Fibroblast of mammary gland (primary cell): ENCODE measurements at regions not wholly inside any gene's neighbourhood (a gene's known extent, or its start where the extent isn't known, plus 50 kb on each side); places are given as distances from the start of the nearest gene placed in this dataset.
"Not testable (repeated sequence)": the region's sequence is repeated elsewhere in the genome, so short reads cannot be mapped to it uniquely, and the experiment has no call there.

Source experiments
- DNase-seq: peaks from one replicate; pipeline ENCODE4 v3.0.0-alpha.2; 2010; ENCODE audit warnings: low read depth
- H3K4me3 ChIP-seq: 2 replicates; pipeline ENCODE4 v1.5.1; 2011; ENCODE audit warnings: low read depth, mild to moderate bottlenecking, low read length, moderate library complexity; ENCODE audit not compliant: control insufficient read depth
- CTCF ChIP-seq: conservative IDR thresholded peaks from 2 replicates; pipeline ENCODE4 v1.5.1; 2011; ENCODE audit warnings: low read depth, low read length, inconsistent platforms; ENCODE audit not compliant: control insufficient read depth, insufficient read depth

GRCh38 chr19:29044037-29044436 is 168.9 kb downstream of the UQCRFS1 start:
- TF ChIP-seq CTCF: no peak
- H3K4me3 ChIP-seq: no peak overlapping the region
- no peak for DNase-seq

- TF ChIP-seq CTCF: no peak
- no peak for DNase-seq
- H3K4me3 ChIP-seq: no peak overlapping the region
Observed at GRCh38 chr19:29042450-29042849, 170.5 kb downstream of the UQCRFS1 start.

GRCh38 chr19:29040951-29041350 is 172.0 kb downstream of the UQCRFS1 start:
- no peak overlapping the region for H3K4me3 ChIP-seq
- DNase-seq: no peak
- no peak for TF ChIP-seq CTCF

- TF ChIP-seq CTCF: no peak
- no peak overlapping the region for H3K4me3 ChIP-seq
- DNase-seq: no peak
Observed at GRCh38 chr19:29040292-29040691, 172.7 kb downstream of the UQCRFS1 start.

- DNase-seq, H3K4me3 ChIP-seq: not testable (repeated sequence)
Observed at GRCh38 chr19:29039036-29039435, 173.9 kb downstream of the UQCRFS1 start.

GRCh38 chr19:29031216-29031615 is 181.7 kb downstream of the UQCRFS1 start:
- TF ChIP-seq CTCF: no peak
- no peak for DNase-seq
- no peak overlapping the region for H3K4me3 ChIP-seq

GRCh38 chr19:29029268-29029958 is 183.5 kb downstream of the UQCRFS1 start:
- TF ChIP-seq CTCF: no peak
- no peak overlapping the region for H3K4me3 ChIP-seq
- DNase-seq: no peak
